ENCODE measurements at regions not wholly inside any gene's neighbourhood (a gene's known extent, or its start where the extent isn't known, plus 50 kb on each side); places are given as distances from the start of the nearest gene placed in this dataset.
"Not testable (repeated sequence)": the region's sequence is repeated elsewhere in the genome, so short reads cannot be mapped to it uniquely, and the experiment has no call there.

GRCh38 chr11:134939905-134940304 lies 527.9 kb upstream of the B3GAT1 start:
- Histone ChIP-seq H3K27me3 (ENCODE audit: insufficient read depth, low read length) (no peaks in the 10 kb centered on the region), H3K4me2 (ENCODE audit: insufficient read depth, low read length) (no peak overlapping the region), H3K4me3 (ENCODE audit: insufficient read depth, low read length) (no peak overlapping the region), H3K4me1 (ENCODE audit: insufficient read depth, low read length) (peaks cover 3% of the 10 kb centered on the region), H3K36me3 (ENCODE audit: insufficient read depth, low read length) (no peaks in the 10 kb centered on the region), H3K27ac (ENCODE audit: low read depth, low read length) (no peak overlapping the region), H4K20me1 (ENCODE audit: insufficient read depth, low read length) (no peaks in the 10 kb centered on the region), H3K9me3 (ENCODE audit: low read depth, low read length) (no peaks in the 10 kb centered on the region), H2AFZ (ENCODE audit: low read length) (peak overlapping the region; percentile 9), H3K79me2 (ENCODE audit: insufficient read depth, low read length) (no peaks in the 10 kb centered on the region)
- TF ChIP-seq CTCF (IDR thresholded peaks at IDR 0.05; ENCODE audit: extremely low read depth, low read depth, low read length), result no peak
- no peak for DNase-seq (ENCODE audit: insufficient read length, low spot score, missing footprints)

GRCh38 chr11:134939031-134939430 lies 527.0 kb upstream of the B3GAT1 start:
- Histone ChIP-seq H3K27ac (ENCODE audit: low read depth, low read length) (no peak overlapping the region), H2AFZ (ENCODE audit: low read length) (no peak overlapping the region), H3K9me3 (ENCODE audit: low read depth, low read length) (no peaks in the 10 kb centered on the region), H3K79me2 (ENCODE audit: insufficient read depth, low read length) (no peaks in the 10 kb centered on the region), H4K20me1 (ENCODE audit: insufficient read depth, low read length) (no peaks in the 10 kb centered on the region), H3K4me1 (ENCODE audit: insufficient read depth, low read length) (peaks cover 3% of the 10 kb centered on the region), H3K27me3 (ENCODE audit: insufficient read depth, low read length) (no peaks in the 10 kb centered on the region), H3K4me2 (ENCODE audit: insufficient read depth, low read length) (no peak overlapping the region), H3K4me3 (ENCODE audit: insufficient read depth, low read length) (no peak overlapping the region), H3K36me3 (ENCODE audit: insufficient read depth, low read length) (no peaks in the 10 kb centered on the region)
- DNase-seq (ENCODE audit: insufficient read length, low spot score, missing footprints), result no peak
- no peak for TF ChIP-seq CTCF (IDR thresholded peaks at IDR 0.05; ENCODE audit: extremely low read depth, low read depth, low read length)

- H4K20me1 ChIP-seq (ENCODE audit: insufficient read depth, low read length), result no peaks in the 10 kb centered on the region
- no peaks in the 10 kb centered on the region for H3K27me3 ChIP-seq (ENCODE audit: insufficient read depth, low read length)
- H3K79me2 ChIP-seq (ENCODE audit: insufficient read depth, low read length), result no peaks in the 10 kb centered on the region
- DNase-seq (ENCODE audit: insufficient read length, low spot score, missing footprints), result no peak
- no peaks in the 10 kb centered on the region for H3K36me3 ChIP-seq (ENCODE audit: insufficient read depth, low read length)
- H3K9me3 ChIP-seq (ENCODE audit: low read depth, low read length), result no peaks in the 10 kb centered on the region
- no peak for TF ChIP-seq CTCF (IDR thresholded peaks at IDR 0.05; ENCODE audit: extremely low read depth, low read depth, low read length)
- no peak overlapping the region for H3K27ac ChIP-seq (ENCODE audit: low read depth, low read length)
- H2AFZ ChIP-seq (ENCODE audit: low read length), result no peak overlapping the region
- no peak overlapping the region for H3K4me3 ChIP-seq (ENCODE audit: insufficient read depth, low read length)
- H3K4me1 ChIP-seq (ENCODE audit: insufficient read depth, low read length), result peaks cover 3% of the 10 kb centered on the region
- no peak overlapping the region for H3K4me2 ChIP-seq (ENCODE audit: insufficient read depth, low read length)
Observed at GRCh38 chr11:134938212-134938611, 526.2 kb upstream of the B3GAT1 start.

GRCh38 chr11:134937193-134937592 lies 525.2 kb upstream of the B3GAT1 start:
- not testable (repeated sequence) for H3K27ac ChIP-seq (ENCODE audit: low read depth, low read length); H3K4me2 ChIP-seq (ENCODE audit: insufficient read depth, low read length); H3K9me3 ChIP-seq (ENCODE audit: low read depth, low read length); H4K20me1 ChIP-seq (ENCODE audit: insufficient read depth, low read length); DNase-seq (ENCODE audit: insufficient read length, low spot score, missing footprints); H3K27me3 ChIP-seq (ENCODE audit: insufficient read depth, low read length); H2AFZ ChIP-seq (ENCODE audit: low read length); H3K36me3 ChIP-seq (ENCODE audit: insufficient read depth, low read length); H3K4me1 ChIP-seq (ENCODE audit: insufficient read depth, low read length); H3K4me3 ChIP-seq (ENCODE audit: insufficient read depth, low read length); H3K79me2 ChIP-seq (ENCODE audit: insufficient read depth, low read length)

All from osteoblast (primary cell).